ENCODE measurements at regions not wholly inside any gene's neighbourhood (a gene's known extent, or its start where the extent isn't known, plus 50 kb on each side); places are given as distances from the start of the nearest gene placed in this dataset.

DNA sequence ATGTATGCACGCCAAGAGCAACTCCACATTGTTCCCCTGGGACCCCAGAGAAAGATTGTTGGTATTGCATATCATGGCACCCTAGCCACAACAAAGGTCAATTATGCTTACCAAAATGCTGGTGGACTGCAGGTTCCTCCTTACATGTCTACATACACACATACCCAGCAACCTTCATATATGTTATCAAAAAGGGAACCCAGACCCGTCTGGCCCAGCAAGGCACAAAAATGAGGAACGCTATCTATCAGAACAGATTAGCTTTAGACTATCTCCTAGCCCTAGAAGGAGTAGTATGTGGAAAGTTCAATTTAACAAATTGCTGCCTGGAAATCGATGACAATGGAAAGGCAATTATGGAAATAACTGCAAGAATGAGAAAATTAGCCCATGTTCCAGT lies 61.5 kb downstream of the DHRS2 start:
- TF ChIP-seq, protein P1, sequence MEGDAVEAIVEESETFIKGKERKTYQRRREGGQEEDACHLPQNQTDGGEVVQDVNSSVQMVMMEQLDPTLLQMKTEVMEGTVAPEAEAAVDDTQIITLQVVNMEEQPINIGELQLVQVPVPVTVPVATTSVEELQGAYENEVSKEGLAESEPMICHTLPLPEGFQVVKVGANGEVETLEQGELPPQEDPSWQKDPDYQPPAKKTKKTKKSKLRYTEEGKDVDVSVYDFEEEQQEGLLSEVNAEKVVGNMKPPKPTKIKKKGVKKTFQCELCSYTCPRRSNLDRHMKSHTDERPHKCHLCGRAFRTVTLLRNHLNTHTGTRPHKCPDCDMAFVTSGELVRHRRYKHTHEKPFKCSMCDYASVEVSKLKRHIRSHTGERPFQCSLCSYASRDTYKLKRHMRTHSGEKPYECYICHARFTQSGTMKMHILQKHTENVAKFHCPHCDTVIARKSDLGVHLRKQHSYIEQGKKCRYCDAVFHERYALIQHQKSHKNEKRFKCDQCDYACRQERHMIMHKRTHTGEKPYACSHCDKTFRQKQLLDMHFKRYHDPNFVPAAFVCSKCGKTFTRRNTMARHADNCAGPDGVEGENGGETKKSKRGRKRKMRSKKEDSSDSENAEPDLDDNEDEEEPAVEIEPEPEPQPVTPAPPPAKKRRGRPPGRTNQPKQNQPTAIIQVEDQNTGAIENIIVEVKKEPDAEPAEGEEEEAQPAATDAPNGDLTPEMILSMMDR (IDR thresholded peaks at IDR 0.05), result no peak
- no peak for TF ChIP-seq POLR2A (IDR thresholded peaks at IDR 0.05)
- TF ChIP-seq EP300 (IDR thresholded peaks at IDR 0.05), result no peak

Data from stomach (tissue), 4 donors.